ENCODE measurements at regions not wholly inside any gene's neighbourhood (a gene's known extent, or its start where the extent isn't known, plus 50 kb on each side); places are given as distances from the start of the nearest gene placed in this dataset.
A peak's percentile ranks its signal among the peaks of the same experiment; 100 is the strongest.

- Histone ChIP-seq H3K9me2 (no peaks in the 10 kb centered on the region), H3K79me2 (ENCODE audit: insufficient read depth) (no peaks in the 10 kb centered on the region), H2AFZ (ENCODE audit: low read depth) (no peak overlapping the region), H3K9ac (no peak overlapping the region), H3K4me2 (no peak overlapping the region), H3F3A (replicated peaks; ENCODE audit: insufficient read depth) (no peaks in the 10 kb centered on the region), H3K9me3 (no peaks in the 10 kb centered on the region), H3K27me3 (ENCODE audit: insufficient read depth) (no peaks in the 10 kb centered on the region), H3K4me3 (ENCODE audit: low read depth in 2 of 2, low read length in 1 of 2) (no peak overlapping the region), H3K36me3 (replicated peaks in 1 of 2; ENCODE audit: control insufficient read depth in 1 of 2, insufficient read depth in 2 of 2, low read length in 1 of 2) (no peaks in the 10 kb centered on the region), H3K27ac (ENCODE audit: low read depth in 2 of 2, low read length in 1 of 2) (no peak overlapping the region), H4K20me1 (ENCODE audit: insufficient read depth) (no peaks in the 10 kb centered on the region), H3K4me1 (ENCODE audit: control insufficient read depth in 1 of 2, insufficient read depth in 2 of 2, low read depth in 1 of 2, low read length in 1 of 2) (no peaks in the 10 kb centered on the region)
- TF ChIP-seq RFX5 (IDR thresholded peaks at IDR 0.05; ENCODE audit: low read length) (no peak), POLR2AphosphoS5 (IDR thresholded peaks at IDR 0.05; ENCODE audit: low read depth, low read length) (no peak)
- TF ChIP-seq, protein P1, sequence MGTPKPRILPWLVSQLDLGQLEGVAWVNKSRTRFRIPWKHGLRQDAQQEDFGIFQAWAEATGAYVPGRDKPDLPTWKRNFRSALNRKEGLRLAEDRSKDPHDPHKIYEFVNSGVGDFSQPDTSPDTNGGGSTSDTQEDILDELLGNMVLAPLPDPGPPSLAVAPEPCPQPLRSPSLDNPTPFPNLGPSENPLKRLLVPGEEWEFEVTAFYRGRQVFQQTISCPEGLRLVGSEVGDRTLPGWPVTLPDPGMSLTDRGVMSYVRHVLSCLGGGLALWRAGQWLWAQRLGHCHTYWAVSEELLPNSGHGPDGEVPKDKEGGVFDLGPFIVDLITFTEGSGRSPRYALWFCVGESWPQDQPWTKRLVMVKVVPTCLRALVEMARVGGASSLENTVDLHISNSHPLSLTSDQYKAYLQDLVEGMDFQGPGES (IDR thresholded peaks at IDR 0.05; ENCODE audit: low read depth, low read length): no peak
- TF ChIP-seq, protein P2, sequence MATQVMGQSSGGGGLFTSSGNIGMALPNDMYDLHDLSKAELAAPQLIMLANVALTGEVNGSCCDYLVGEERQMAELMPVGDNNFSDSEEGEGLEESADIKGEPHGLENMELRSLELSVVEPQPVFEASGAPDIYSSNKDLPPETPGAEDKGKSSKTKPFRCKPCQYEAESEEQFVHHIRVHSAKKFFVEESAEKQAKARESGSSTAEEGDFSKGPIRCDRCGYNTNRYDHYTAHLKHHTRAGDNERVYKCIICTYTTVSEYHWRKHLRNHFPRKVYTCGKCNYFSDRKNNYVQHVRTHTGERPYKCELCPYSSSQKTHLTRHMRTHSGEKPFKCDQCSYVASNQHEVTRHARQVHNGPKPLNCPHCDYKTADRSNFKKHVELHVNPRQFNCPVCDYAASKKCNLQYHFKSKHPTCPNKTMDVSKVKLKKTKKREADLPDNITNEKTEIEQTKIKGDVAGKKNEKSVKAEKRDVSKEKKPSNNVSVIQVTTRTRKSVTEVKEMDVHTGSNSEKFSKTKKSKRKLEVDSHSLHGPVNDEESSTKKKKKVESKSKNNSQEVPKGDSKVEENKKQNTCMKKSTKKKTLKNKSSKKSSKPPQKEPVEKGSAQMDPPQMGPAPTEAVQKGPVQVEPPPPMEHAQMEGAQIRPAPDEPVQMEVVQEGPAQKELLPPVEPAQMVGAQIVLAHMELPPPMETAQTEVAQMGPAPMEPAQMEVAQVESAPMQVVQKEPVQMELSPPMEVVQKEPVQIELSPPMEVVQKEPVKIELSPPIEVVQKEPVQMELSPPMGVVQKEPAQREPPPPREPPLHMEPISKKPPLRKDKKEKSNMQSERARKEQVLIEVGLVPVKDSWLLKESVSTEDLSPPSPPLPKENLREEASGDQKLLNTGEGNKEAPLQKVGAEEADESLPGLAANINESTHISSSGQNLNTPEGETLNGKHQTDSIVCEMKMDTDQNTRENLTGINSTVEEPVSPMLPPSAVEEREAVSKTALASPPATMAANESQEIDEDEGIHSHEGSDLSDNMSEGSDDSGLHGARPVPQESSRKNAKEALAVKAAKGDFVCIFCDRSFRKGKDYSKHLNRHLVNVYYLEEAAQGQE (IDR thresholded peaks at IDR 0.05; ENCODE audit: low read depth, low read length): no peak
- peak; percentile 5 for DNase-seq
- ChIA-PET POLR2A (no interaction called here), CTCF (no interaction called here)
- WGBS (ENCODE audit: low lambda C conversion rate): 11% methylated on average over 3 of the region's 3 CpGs
These were observed 1126.9 kb downstream of the JRKL start for GRCh38 chr11:97516688-97517087.

DNA sequence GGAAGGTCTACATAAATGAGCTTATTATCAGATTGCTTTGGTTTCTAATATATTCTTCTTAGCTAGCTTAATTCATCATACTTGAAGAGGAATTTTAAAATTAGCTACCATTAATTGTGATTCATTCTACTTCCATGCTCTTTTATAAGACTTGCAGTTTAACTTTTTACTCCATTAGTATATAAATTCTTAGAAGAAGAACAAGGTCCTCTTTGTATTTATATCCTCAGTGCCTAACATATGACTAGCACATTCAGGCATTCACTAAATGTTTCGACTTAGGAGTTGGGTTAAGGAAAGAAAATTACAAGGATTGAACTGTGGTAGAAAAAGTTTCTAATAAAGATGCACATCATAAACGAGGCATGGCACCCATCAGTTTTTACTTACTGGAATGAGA is 1135.5 kb downstream of the JRKL start:
- DNase-seq: no peak
- ChIA-PET POLR2A (no interaction called here), CTCF (no interaction called here)
- Histone ChIP-seq H3K9me2 (no peaks in the 10 kb centered on the region), H3K9me3 (no peaks in the 10 kb centered on the region), H3K4me3 (ENCODE audit: low read depth in 2 of 2, low read length in 1 of 2) (no peak overlapping the region), H3K36me3 (replicated peaks in 1 of 2; ENCODE audit: control insufficient read depth in 1 of 2, insufficient read depth in 2 of 2, low read length in 1 of 2) (no peaks in the 10 kb centered on the region), H3F3A (replicated peaks; ENCODE audit: insufficient read depth) (no peaks in the 10 kb centered on the region), H3K4me2 (no peak overlapping the region), H4K20me1 (ENCODE audit: insufficient read depth) (no peaks in the 10 kb centered on the region), H3K27me3 (ENCODE audit: insufficient read depth) (no peaks in the 10 kb centered on the region), H3K4me1 (ENCODE audit: control insufficient read depth in 1 of 2, insufficient read depth in 2 of 2, low read depth in 1 of 2, low read length in 1 of 2) (no peaks in the 10 kb centered on the region), H3K27ac (ENCODE audit: low read depth in 2 of 2, low read length in 1 of 2) (no peak overlapping the region), H2AFZ (ENCODE audit: low read depth) (no peak overlapping the region), H3K79me2 (ENCODE audit: insufficient read depth) (no peaks in the 10 kb centered on the region), H3K9ac (no peak overlapping the region)
- 5% methylated on average over 2 of the region's 2 CpGs for WGBS (ENCODE audit: low lambda C conversion rate)
- TF ChIP-seq MXI1 (IDR thresholded peaks at IDR 0.05; ENCODE audit: low read depth, low read length) (no peak), EZH2phosphoT487 (IDR thresholded peaks at IDR 0.05; ENCODE audit: borderline replicate concordance, low read depth) (no peak), FOXM1 (IDR thresholded peaks at IDR 0.05; ENCODE audit: low read depth) (no peak), FOSL2 (IDR thresholded peaks at IDR 0.05; ENCODE audit: borderline replicate concordance, low read depth) (no peak), TAF1 (IDR thresholded peaks at IDR 0.05; ENCODE audit: borderline replicate concordance, low read depth, low read length) (no peak), FOXJ3 (CRISPR knock-in tag; IDR thresholded peaks at IDR 0.05) (no peak), EP300 (IDR thresholded peaks at IDR 0.05; ENCODE audit: borderline replicate concordance in 1 of 2, low read depth in 1 of 2, low read length in 1 of 2) (no peak), CTCF (IDR thresholded peaks at IDR 0.05) (no peak)
- TF ChIP-seq, protein P1 (IDR thresholded peaks at IDR 0.05; ENCODE audit: low read depth, low read length): no peak
- TF ChIP-seq, protein P2 (IDR thresholded peaks at IDR 0.05; ENCODE audit: low read depth, low read length): no peak
- TF ChIP-seq, protein P3, sequence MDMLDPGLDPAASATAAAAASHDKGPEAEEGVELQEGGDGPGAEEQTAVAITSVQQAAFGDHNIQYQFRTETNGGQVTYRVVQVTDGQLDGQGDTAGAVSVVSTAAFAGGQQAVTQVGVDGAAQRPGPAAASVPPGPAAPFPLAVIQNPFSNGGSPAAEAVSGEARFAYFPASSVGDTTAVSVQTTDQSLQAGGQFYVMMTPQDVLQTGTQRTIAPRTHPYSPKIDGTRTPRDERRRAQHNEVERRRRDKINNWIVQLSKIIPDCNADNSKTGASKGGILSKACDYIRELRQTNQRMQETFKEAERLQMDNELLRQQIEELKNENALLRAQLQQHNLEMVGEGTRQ (IDR thresholded peaks at IDR 0.05; ENCODE audit: borderline replicate concordance, low read depth, low read length): no peak

Data from SK-N-SH (cell line).